GM18873 (cell line): ENCODE measurements at regions not wholly inside any gene's neighbourhood (a gene's known extent, or its start where the extent isn't known, plus 50 kb on each side); places are given as distances from the start of the nearest gene placed in this dataset.

ENCODE experiments used
- ATAC-seq: cut with Tn5 transposase; IDR thresholded peaks from one replicate; pipeline ENCODE4 v1.9.1; 2021; ENCODE audit warnings: mild to moderate bottlenecking, moderate library complexity, moderate number of reproducible peaks; ENCODE audit not compliant: unreplicated experiment, low FRiP score

DNA sequence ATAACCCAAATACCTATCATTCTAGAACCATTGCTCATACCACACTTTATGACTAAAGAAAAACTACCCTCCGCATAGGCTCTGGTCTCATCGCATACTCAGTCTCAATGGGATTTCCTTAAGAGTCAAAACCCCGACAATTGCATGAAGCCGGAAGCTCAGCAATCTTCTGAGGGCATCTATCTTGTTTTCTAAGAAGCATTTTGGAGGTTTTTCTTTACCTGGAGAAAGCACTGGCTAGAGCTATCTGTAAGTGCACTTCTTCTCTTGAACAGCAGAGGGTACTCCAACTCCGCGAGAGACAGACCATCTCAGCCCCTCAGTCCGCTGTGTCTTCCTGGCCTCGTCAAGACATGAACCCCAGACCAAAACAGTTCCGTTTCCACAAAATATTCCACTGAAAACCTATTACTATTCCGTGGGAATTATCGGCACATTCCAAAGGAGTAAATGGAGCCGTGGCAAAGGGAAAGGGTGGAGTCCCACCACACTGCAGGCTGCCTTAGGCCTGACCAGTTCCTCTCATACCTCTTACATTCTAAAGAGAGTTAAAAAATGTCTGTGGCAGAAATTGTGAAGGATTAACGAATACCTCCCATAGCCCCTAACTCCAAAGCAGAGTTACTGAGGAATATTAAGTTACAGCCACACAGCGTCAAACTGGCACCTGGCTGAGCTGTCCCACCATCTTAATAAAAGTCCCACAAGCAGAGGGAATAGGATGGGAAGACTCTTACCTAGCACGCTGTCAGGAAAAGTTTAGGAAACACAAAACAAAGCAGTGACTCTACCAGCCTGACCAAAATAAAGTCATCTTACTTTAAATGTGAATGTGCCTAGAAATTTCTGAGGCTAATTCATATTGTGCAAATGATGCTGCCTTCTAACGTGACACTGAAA, 325.6 kb upstream of the VRK2 start:
- ATAC-seq: peak; percentile 99

DNA sequence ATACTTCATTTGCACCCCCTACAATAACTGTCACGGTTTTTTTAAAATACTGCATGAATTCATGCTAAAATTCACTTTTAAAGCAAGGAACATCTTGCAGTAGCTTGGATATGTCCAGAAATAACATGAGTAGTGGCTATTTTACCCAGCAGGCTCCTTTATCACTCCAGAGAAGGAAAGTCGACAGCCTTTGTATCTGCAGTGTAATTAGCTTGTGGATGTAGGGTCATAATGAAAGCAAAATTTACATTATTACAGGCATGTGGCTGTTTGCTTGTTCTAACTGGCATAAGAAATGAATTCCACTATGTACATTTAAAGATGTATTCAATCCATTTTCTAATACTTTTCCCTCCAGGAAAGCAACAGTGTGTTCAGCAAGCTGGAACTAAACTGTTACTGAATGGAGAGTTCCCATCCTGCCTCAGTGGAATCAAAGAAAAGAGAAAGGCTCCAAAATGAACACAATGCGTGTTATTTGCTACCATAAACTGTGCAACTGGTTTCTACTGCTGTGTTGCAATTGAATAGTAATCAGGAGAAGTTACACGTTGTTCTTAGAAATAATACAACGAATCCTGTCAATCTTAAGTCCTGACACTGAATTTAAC, 321.2 kb upstream of the VRK2 start:
- ATAC-seq: no peak

DNA sequence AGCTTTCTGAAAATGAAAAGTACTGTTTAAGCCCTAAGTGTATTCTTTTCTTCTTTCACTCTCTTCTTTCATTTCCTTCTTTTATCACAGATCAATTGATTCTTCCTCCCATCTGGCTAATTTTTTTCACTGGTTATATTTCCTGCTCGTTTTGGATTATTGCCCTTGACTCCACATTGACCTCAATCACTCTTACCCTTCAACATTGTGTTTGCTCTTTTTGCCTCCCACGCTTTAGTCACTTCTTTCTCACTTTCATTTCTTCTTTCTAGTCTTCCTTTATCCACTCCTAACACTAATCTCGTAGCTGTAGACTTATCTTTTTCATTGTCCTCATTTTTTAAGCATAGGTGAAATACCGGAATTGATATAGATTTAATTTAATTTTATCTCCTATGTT, 320.3 kb upstream of the VRK2 start:
- ATAC-seq: no peak

DNA sequence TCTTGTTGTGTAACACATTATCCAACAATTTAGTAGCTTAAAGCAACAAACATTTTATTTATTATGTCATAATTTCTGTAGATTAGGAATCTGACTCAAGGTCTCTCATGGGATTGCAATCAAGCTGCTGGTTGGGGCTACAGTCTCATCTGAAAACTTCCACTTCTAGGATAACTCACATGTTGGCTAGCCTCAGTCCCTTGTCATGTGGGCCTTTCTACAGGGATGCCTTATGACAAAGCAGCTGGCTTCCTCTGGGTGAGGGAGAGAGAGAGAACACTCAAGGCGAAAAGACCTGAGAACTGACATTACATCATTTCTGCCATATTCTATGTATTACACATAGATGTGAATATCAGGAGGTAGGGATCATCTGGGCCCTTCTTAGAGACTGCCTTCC, 317.9 kb upstream of the VRK2 start:
- ATAC-seq: no peak

DNA sequence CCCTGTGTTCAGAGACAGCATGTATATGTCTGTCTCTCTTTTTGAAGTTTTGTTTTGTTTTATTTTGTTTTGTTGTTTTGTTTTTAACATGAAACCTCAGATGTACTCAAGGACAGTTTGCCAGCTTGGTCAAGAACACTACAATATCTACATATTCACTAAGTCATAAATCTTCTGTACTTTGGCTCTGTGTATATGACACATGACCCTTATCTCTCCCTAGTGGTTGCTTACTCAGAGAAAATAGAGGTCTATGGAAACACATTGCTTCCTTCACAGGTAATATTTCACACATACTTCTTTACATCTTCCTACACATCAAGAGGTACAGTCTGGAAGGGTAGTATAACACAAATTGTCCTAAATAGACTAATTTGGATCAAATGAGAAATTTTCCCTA, 312.6 kb upstream of the VRK2 start:
- no peak for ATAC-seq

DNA sequence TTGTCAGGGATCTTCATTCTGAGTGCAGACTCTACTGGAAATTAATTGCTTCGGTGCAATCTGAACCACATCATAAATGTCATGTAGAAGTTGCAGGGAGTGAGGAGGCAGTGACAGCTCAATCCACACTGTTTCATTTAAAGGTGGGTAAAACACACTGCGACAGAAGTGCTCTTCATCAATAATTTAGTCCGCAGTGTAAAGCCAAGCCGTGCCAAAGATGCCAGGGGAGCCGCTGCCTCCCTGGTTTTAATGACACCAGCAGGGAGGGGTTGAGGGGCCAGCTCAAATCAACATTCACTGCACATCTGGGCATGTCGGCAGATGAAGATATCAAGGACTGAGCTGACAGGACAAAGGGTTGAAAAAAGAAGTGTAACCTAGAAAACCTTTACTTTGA, 305.7 kb upstream of the VRK2 start:
- no peak for ATAC-seq

DNA sequence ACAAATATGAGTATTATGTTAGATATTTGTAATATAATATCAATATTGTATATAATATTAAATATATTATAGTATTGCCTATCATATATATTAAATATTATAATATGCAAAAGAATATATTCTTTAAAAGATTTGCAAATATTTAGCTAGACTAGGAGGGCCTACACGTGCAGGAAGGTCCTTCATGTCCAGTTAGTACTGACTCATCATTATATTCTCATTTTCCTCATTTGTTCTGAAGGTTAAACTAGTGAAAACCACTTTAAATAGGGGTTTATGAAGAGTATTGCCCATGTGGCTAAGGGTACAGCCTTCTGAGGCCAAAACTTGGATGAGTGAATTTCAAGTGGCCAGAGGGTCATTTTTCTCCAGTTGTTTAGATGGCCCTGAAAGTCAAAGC, 293.0 kb upstream of the VRK2 start:
- ATAC-seq: no peak

DNA sequence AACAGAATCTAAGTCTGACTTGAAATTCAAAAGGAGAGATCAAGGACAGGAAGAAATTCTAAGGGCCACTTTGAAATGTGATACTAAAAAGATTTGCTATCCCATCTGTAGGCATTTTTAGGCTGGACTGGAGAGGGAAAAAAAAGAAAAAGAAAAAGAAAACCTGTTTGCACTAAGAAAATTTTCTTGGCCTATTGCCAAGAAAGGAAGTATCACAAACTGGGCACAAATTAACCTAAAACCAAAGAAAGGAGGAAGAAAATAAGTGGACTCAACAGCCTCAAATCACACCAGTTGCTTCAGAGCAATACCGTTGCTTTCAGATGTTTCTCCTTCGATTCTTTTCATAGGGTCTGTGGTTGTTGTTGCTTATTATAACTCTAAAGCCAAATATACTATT, 287.9 kb upstream of the VRK2 start:
- ATAC-seq: no peak

DNA sequence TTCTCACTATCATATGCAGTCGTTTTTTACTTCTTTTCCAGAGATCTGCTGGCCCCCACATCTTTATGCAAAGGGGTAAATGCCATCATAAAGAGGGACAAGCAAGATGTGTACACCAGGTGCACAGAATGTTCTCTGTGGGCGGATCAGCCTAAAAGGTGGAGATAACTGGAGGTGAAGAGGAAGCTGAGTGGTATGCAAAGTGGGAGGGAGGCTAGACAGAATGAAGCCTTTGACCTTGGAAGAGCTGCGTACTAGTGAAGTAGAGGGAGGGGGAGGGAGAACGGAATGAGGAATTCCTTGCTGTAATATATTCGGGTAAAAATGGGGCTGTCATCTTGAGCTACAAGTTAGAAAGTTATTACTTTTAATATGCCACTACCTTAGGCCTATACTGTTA, 287.5 kb upstream of the VRK2 start:
- ATAC-seq: no peak

DNA sequence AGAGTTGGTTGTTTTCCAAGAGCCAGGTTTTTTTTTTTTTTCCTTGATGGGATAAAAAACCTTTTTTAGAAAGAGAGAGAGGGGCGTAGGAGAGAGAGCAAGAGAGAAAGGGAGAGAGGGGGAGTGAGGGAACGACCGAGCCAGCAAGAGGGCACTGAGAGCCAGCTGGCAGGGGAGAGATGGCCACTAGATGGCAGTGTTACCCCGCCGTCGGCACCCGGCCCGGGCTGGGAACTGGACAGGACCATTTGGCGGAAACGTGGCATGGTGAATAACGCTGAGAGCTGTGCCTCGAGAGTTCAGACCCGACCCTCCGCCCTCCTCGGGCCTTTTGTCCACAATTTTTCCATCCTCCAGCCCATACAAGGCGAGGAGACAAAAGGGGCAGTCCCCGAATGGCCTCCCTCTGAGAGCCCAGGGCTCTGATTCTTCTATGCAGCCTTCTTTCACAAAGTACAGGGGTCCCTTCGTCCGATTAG, 286.7 kb upstream of the VRK2 start:
- peak; percentile 89 for ATAC-seq

DNA sequence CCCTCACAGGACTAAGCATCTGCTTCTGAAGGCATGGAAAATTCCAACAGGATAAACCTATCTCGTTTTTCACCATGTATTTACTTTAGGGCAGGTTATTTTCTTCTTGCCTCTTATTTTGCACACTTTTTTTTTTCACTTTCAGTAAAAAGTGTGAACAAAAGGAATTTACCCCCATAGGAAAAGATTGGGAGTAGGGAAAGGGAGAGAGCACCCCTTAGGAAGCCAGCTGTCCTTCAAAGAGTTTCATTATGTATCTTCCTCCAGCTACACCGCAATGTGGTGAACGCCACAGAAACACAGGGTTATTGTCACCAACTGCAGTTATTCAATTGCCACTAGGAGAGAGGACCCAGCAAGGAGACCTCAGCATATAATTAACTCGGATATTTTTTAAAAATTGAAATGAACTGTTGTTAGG, 286.2 kb upstream of the VRK2 start:
- ATAC-seq: peak; percentile 74

DNA sequence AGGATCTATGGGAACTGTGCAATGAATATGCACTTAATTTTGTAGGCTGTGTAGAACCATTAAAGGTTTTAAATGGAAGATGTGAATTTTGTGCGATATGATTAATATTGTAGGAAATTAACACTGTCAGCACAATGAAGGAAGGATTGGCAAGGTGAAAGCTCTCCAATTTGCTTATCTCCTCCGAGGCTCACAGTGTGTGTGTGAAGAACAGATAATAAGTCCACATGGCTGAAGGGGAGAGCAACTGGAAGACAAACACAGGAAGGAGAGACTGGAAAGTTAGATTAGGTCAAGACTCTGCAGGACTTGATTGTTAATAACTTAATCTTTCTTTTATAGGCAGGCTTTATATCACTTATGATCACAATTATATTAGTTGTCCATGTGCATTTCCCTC, 269.7 kb upstream of the VRK2 start:
- no peak for ATAC-seq

DNA sequence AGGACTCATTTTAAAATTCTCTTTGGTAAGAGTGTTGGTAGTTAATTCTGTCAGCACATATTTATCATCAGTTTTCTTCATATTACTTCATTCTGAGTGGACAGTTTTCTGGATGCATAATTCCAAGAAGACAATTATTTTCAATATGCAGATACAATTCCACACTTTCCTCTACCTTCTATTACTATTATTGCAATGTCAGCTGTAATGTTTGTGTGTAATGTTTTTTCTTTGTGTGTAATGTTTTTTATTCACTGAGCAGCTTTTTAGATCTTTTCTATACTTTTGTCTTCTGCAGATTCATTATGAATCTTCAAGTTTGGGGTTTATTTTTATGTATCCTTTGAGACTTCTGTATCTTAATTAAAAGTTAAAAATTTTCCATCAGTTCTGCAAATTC, 264.0 kb upstream of the VRK2 start:
- no peak for ATAC-seq

DNA sequence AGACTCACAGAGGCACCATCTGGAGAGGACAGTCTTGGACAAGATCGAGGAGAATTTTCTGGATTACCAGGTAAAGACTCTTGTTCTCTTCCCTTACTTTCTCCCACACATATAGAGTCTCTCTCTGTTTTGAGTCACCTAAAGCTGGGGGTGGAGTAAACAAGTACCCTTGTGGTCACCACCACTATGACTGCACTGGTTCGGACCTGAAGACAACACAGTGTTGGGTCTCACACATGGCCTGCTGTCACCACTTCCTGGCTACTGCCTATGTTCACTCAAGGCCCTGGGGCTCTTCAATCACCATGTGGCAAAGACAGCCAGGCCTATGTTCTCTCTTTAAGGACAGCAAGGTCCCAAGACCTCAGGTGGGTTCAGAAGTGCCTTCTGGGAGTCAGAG, 253.3 kb upstream of the VRK2 start:
- no peak for ATAC-seq

DNA sequence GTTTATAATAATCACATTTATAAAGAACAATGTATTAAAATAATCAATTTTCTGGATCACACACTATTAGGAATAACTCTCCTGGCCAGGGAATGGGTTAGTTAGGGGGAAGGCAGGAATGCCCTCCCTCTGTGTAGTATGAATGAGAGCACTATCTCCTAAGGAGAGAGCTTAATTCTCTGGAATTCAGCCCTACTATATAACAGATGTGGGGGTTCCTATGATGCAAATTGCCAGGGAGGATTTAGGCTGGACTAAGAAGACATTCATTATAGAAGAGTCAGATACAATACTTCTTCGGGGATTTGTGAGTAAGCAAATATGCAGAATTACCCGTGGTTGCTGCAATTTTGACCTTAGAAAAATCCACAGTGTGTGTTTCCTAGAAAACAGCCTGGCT, 250.1 kb upstream of the VRK2 start:
- ATAC-seq: no peak

DNA sequence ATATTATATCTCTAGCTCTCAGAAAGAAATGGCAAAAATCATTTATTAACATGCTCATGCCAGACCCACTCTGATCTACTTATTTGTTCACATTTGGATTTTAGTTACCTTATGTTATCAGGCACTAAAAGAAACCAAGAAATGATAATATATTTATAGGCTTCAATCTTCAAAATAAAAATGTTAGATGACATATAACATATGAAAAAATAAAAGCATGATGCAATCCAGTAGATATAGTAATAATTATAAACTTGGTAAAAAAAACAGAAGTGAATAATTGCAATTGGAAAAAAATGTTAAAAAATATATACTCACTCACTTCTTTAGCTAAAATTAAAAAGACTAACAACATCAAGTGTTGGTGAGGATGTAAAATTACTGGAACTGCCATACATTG, 248.3 kb upstream of the VRK2 start:
- ATAC-seq: no peak

DNA sequence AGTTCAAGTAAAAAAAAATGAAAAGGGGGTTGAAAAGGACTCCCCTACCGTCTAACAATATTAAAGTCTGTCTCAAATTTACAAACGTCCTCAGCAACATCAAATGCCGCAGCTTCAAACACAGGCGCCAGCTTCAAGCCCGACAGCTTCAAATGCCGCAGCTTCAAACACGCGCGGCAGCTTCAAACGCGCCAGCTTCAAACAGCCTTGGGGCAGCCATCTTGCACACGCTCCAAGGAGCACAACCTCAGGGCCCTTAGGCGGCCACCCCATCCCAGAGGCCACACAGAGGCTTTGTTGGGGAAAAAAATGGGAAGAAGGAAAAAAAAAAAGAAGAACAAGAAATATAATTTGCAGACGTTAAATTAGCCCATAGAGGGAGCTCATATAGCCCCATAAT, 244.4 kb upstream of the VRK2 start:
- ATAC-seq: no peak

DNA sequence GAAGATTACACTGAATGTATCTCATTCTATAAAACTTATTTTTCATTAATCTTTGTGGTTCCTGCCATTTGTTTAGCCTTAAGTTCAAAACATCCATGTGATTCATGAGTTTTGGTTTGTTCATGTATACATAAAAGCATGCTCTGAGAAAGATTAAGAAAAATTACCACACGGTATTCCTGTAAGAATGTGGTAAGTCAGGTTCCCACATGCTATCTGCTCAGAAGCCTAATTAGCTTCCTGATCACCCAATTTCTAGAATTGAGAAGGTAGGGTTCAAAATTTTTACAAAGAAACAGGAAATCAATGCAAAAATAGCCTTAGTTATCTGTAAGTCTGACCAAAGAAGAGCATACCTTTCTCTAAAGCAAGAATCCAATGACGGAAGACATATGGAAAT, 241.6 kb upstream of the VRK2 start:
- ATAC-seq: no peak

DNA sequence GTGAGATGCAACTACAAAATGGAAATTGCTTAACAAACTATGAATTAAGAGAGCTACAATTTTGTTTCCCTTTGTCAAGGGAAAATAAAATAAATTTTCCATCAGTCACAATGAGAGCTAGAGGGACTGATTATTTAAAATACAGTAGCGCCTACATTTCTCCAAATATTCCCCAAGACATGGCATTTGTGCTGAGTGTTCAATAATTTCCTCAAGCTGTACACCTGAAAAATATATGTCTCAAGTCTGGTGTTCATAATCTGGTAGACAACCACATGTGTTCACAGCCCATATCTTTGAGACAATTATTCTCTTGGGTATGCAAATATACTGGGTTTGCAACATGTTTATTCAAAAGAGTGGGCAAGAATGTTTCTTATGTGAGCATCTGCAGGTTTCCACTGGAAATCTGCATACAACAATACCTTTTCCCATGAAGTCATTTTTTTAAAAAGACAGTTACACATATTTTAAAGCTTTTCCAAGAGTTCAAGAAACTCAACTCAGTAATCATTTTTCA, 240.1 kb upstream of the VRK2 start:
- no peak for ATAC-seq

DNA sequence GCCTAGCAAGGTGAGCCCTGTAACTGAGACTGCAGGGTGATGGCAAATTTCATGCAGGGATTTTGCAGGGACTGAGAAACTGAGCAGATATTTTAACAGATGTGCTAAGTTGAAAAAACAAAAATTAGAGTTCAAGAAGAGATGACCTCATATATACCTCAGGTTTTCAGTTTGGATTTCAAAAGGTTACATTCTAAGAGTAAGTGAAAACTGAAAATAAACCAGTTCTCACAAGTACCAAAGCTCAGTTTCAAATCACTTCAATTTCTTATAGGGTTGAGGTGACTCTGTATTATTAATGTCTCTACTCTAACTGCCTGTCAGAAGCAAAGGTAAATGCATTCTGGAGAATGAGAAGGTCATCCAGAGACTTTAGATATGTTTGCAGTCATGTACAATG, 237.4 kb upstream of the VRK2 start:
- ATAC-seq: peak; percentile 90

DNA sequence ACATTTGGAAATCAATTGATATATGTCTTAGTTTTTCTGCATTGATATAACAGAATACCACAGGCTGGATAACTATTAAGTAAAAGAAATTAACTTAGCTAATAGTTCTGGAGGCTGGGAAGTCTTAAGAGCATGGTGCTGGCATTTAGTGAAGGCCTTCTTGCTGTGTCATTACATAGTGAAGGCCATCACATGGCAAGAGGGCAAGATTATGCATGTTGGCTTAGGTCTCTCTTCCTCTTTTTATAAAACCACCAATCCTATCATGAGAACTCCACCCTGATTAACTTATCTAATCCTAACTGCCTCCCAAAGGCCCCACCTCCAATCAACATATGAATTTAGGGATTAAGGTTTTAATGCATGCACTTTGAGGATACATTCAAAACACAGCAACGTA, 225.5 kb upstream of the VRK2 start:
- no peak for ATAC-seq

DNA sequence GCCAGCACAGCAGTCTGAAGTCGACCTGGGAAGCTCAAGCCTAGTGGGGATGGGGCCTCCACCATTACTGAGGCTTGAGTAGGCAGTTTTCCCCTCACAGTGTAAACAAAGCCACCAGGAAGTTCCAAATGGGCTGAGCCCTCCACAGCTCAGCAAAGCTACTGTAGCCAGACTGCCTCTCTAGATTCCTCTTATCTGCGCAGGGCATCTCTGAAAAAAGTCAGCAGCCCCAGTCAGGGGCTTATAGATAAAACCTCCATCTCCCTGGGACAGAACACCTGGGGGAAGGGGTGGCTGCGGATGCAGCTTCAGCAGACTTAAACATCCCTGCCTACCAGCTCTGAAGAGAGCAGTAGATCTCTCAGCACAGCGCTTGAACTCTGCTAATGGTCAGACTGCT, 218.4 kb upstream of the VRK2 start:
- ATAC-seq: no peak
